K562 (cell line): ENCODE measurements at regions not wholly inside any gene's neighbourhood (a gene's known extent, or its start where the extent isn't known, plus 50 kb on each side); places are given as distances from the start of the nearest gene placed in this dataset.

Source experiments
- ATAC-seq: fragments of 200-7000 bp; cut with Tn5 transposase; 3 replicates; pipeline ENCODE4 v1.9.1; 2020; ENCODE audit warnings: moderate library complexity
- BruUV-seq: library from RNA; stranded (reverse); fragments of 400-500 nt; replicated peaks from 2 replicates; lab custom pipeline; 2021; lab: Mats Ljungman, UMichigan
- CTCF ChIA-PET: fragments of 300-600 bp; formaldehyde crosslinking; extraction: SDS; loops from one replicate; lab custom pipeline; 2021; ENCODE audit warnings: low intra/inter-chr PET ratio; lab: Yijun Ruan, JAX
- POLR2A ChIA-PET: fragments of 300-600, 350-650 bp; sonication (Branson Sonifier 250); formaldehyde crosslinking; extraction: SDS; loops from one replicate; lab custom pipeline; 2021; ENCODE audit warnings: antibody characterized with exemption, inconsistent platforms; lab: Yijun Ruan, JAX
- DNase-seq, 4 experiments: peaks; one replicate each; pipeline versions ENCODE4 v3.0.0 to v3.0.0-alpha.2; 2011 to 2018; ENCODE audit warnings: low spot score in 3 of 4, mixed read lengths in 3 of 4; ENCODE audit errors: extremely low read depth in 1 of 4
- FAIRE-seq: peaks from 2 replicates; lab custom pipeline; 2011; peaks lifted over from hg19 to GRCh38; lab: Jason Lieb, UNC
- H2AFZ ChIP-seq: 2 replicates; pipeline ENCODE4 v1.6.0; 2011; ENCODE audit warnings: low read depth, low read length, control low read depth, inconsistent platforms
- H3K27ac ChIP-seq: fragments of 200-600 bp; 3 replicates; pipeline ENCODE4 v1.8.0; 2011; ENCODE audit warnings: low read depth, mild to moderate bottlenecking, control low read depth, inconsistent platforms, low read length, moderate library complexity, mixed read lengths; ENCODE audit errors: extremely low read depth
- H3K27me3 ChIP-seq, 2 experiments: fragments of 300-600 bp in 1 of 2; 2 replicates in 1 of 2; 3 replicates in 1 of 2; pipeline versions ENCODE4 v1.6.0 to v1.8.0; 2011; ENCODE audit warnings: inconsistent platforms in 2 of 2, low read length in 2 of 2, mild to moderate bottlenecking in 1 of 2, mixed read lengths in 1 of 2, moderate library complexity in 1 of 2; ENCODE audit not compliant: control insufficient read depth in 2 of 2, insufficient read depth in 2 of 2
- H3K36me3 ChIP-seq: fragments of 300-600 bp; 3 replicates; pipeline ENCODE4 v1.8.0; 2011; ENCODE audit warnings: mild to moderate bottlenecking, low read length, inconsistent platforms; ENCODE audit not compliant: control insufficient read depth, insufficient read depth
- H3K4me1 ChIP-seq, 2 experiments: fragments of 200-600 bp in 1 of 2; replicated peaks in 1 of 2; 2 replicates in 1 of 2; 3 replicates in 1 of 2; pipeline versions ENCODE4 v1.5.1 to v1.8.0; 2011; ENCODE audit warnings: inconsistent platforms in 2 of 2, low read length in 2 of 2, mild to moderate bottlenecking in 1 of 2, mixed read lengths in 1 of 2, moderate library complexity in 1 of 2; ENCODE audit not compliant: control insufficient read depth in 2 of 2, insufficient read depth in 2 of 2
- H3K4me2 ChIP-seq: 2 replicates; pipeline ENCODE4 v1.6.1; 2011; ENCODE audit warnings: low read length, control low read depth, inconsistent platforms, mixed read lengths; ENCODE audit not compliant: insufficient read depth
- H3K4me3 ChIP-seq: fragments of 200-600 bp; sonication (generic), shearing (Covaris generic); 2 replicates; pipeline ENCODE4 v1.5.1; 2016; ENCODE audit warnings: control low read depth, inconsistent platforms
- H3K79me2 ChIP-seq: fragments of 200-600 bp; 3 replicates; pipeline ENCODE4 v1.8.0; 2011; ENCODE audit warnings: low read length, inconsistent platforms; ENCODE audit not compliant: control insufficient read depth, insufficient read depth
- H3K9ac ChIP-seq, 2 experiments: 2 replicates each; pipeline versions ENCODE4 v1.6.0 to v1.6.1; 2011; ENCODE audit warnings: low read depth in 2 of 2, low read length in 2 of 2, control low read depth in 1 of 2, inconsistent platforms in 1 of 2, mild to moderate bottlenecking in 1 of 2, mixed read lengths in 1 of 2; ENCODE audit not compliant: insufficient read depth in 1 of 2
- H3K9me1 ChIP-seq: one replicate; pipeline ENCODE4 v1.6.0; 2011; ENCODE audit warnings: inconsistent platforms, mild to moderate bottlenecking, low read length, moderate library complexity; ENCODE audit not compliant: control insufficient read depth, insufficient read depth
- H3K9me3 ChIP-seq: replicated peaks from 2 replicates; pipeline ENCODE4 v1.5.1; 2011; ENCODE audit warnings: low read depth, low read length, inconsistent platforms; ENCODE audit not compliant: control insufficient read depth, insufficient read depth
- H4K20me1 ChIP-seq: replicated peaks from 2 replicates; pipeline ENCODE4 v1.6.1; 2011; ENCODE audit warnings: low read length, inconsistent platforms, mixed read lengths; ENCODE audit not compliant: control insufficient read depth, insufficient read depth
- BRD4 ChIP-seq: fragments of 200-600 bp; sonication (generic); IDR thresholded peaks from 2 replicates; pipeline ENCODE4 v1.6.1; 2017; ENCODE audit warnings: inconsistent platforms
- NCOA4 ChIP-seq: fragments of 450-650 bp; IDR thresholded peaks from 2 replicates; pipeline ENCODE4 v1.6.1; 2018; ENCODE audit warnings: mild to moderate bottlenecking; ENCODE audit not compliant: partially characterized antibody
- TEAD4 ChIP-seq, 2 experiments: sonication (generic) in 1 of 2; formaldehyde crosslinking in 1 of 2; IDR thresholded peaks; 2 replicates each; pipeline versions ENCODE4 v1.6.1 to v1.8.0; 2012 to 2022; ENCODE audit warnings: borderline replicate concordance in 1 of 2, inconsistent platforms in 1 of 2, low read length in 1 of 2, mild to moderate bottlenecking in 1 of 2, missing genetic modification reagents in 1 of 2
- ZNF512 ChIP-seq: IDR thresholded peaks from 2 replicates; pipeline ENCODE4 v1.6.1; 2016; ENCODE audit warnings: missing genetic modification characterization, missing compliant biosample characterization
- WGBS: fragments of 100-300 bp; shearing (Covaris generic); methylation state at CpG from one replicate; pipeline ENCODE4 v1.1.6; 2016; ENCODE audit warnings: low coverage, mixed read lengths; ENCODE audit not compliant: insufficient coverage; ENCODE audit errors: missing lambda C conversion rate; 5-methylcytosine and 5-hydroxymethylcytosine counted together
- in situ Hi-C: fragments of 300-500 bp; cut with MboI; formaldehyde crosslinking; loops from 4 replicates; pipeline ENCODE4 v1.15.0; 2018; ENCODE audit warnings: inconsistent platforms, mixed read lengths
- intact Hi-C: fragments of 100-400 bp; cut with micrococcal nuclease; formaldehyde crosslinking; loops from 2 replicates; pipeline ENCODE4 v1.14.2; 2022

GRCh38 chr2:120787822-120788700, 52.4 kb downstream of the GLI2 start:
- DNase-seq, result no peak
- Histone ChIP-seq H3K9ac (no peak overlapping the region), H3K27ac (no peak overlapping the region), H3K9me1 (no peaks in the 10 kb centered on the region), H3K27me3 (peaks cover 14 to 71% of the 10 kb centered on the region in 2 experiments; a peak in 4 of 5 replicates), H4K20me1 (peaks cover 10% of the 10 kb centered on the region; the same call in 1 of the 2 replicates), H3K79me2 (no peaks in the 10 kb centered on the region), H3K4me3 (no peak overlapping the region), H2AFZ (no peak overlapping the region), H3K4me1 (no peaks in the 10 kb centered on the region; a peak in 1 of 5 replicates), H3K4me2 (no peak overlapping the region), H3K36me3 (no peaks in the 10 kb centered on the region)
- BruUV-seq, result no TSS peak
- ATAC-seq, result no peak
- ChIA-PET CTCF (no interaction called here), POLR2A (interaction anchor here (1.0 kb wide), 1 partner anchor 20 kb away, joined by 4 read pairs; no protein-coding TSS in a partner anchor)
- intact Hi-C loops (no loop called here), in situ Hi-C loops (no loop called here)
- no peak for FAIRE-seq
- WGBS, result 3% methylated on average over 10 of the region's 10 CpGs
- TF ChIP-seq ZNF512 (tag) (no peak), BRD4 (no peak), NCOA4 (no peak), TEAD4 (IDR thresholded peaks at IDR 0.05; ENCODE audit: low read length) (no peak), TEAD4 (CRISPR knock-in tag; IDR thresholded peaks at IDR 0.05; ENCODE audit: borderline replicate concordance) (no peak)
- TF ChIP-seq, all 486 proteins: peak for 0
- no peaks in the 10 kb centered on the region for H3K9me3 ChIP-seq
